H9 (cell line): ENCODE measurements at regions not wholly inside any gene's neighbourhood (a gene's known extent, or its start where the extent isn't known, plus 50 kb on each side); places are given as distances from the start of the nearest gene placed in this dataset.

Experiments used
- DNase-seq: peaks from one replicate; pipeline ENCODE4 v3.0.0-alpha.2; 2017
- H2AFZ ChIP-seq: one replicate; pipeline ENCODE4 v1.6.1; 2013; ENCODE audit warnings: mild to moderate bottlenecking, low read length, control low read depth, moderate library complexity
- H2AK5ac ChIP-seq: 2 replicates; pipeline ENCODE4 v1.6.1; 2013; ENCODE audit warnings: low read length, control low read depth, mixed read lengths; ENCODE audit not compliant: insufficient read length
- H2BK120ac ChIP-seq: one replicate; pipeline ENCODE4 v1.6.1; 2013; ENCODE audit warnings: low read depth, mild to moderate bottlenecking, low read length, control low read depth, inconsistent platforms; ENCODE audit not compliant: poor library complexity, severe bottlenecking
- H2BK12ac ChIP-seq: 2 replicates; pipeline ENCODE4 v1.6.1; 2013; ENCODE audit warnings: low read length, control low read depth, mixed read lengths, low read depth; ENCODE audit not compliant: insufficient read length
- H2BK15ac ChIP-seq: 2 replicates; pipeline ENCODE4 v1.6.1; 2013; ENCODE audit warnings: low read depth, low read length, control low read depth
- H2BK20ac ChIP-seq: one replicate; pipeline ENCODE4 v1.6.1; 2013; ENCODE audit warnings: low read depth, mild to moderate bottlenecking, low read length, control low read depth, inconsistent platforms; ENCODE audit not compliant: poor library complexity, severe bottlenecking
- H2BK5ac ChIP-seq: 2 replicates; pipeline ENCODE4 v1.6.1; 2013; ENCODE audit warnings: low read length, control low read depth, mixed read lengths; ENCODE audit not compliant: insufficient read length
- H3K14ac ChIP-seq: 2 replicates; pipeline ENCODE4 v1.6.1; 2013; ENCODE audit warnings: low read length, control low read depth; ENCODE audit not compliant: insufficient read depth
- H3K18ac ChIP-seq: 2 replicates; pipeline ENCODE4 v1.6.1; 2013; ENCODE audit warnings: low read depth, mild to moderate bottlenecking, mixed read lengths, low read length, control low read depth; ENCODE audit not compliant: insufficient read length
- H3K23ac ChIP-seq: 2 replicates; pipeline ENCODE4 v1.6.1; 2013; ENCODE audit warnings: low read length, control low read depth, mixed read lengths, low read depth; ENCODE audit not compliant: insufficient read length
- H3K23me2 ChIP-seq: 2 replicates; pipeline ENCODE4 v1.6.1; 2013; ENCODE audit warnings: low read depth, mild to moderate bottlenecking, mixed read lengths, low read length, control low read depth; ENCODE audit not compliant: insufficient read length, poor library complexity, severe bottlenecking
- H3K27ac ChIP-seq: 2 replicates; pipeline ENCODE4 v1.5.1; 2013; ENCODE audit warnings: low read length, control low read depth, mixed read lengths, low read depth; ENCODE audit not compliant: insufficient read length
- H3K27me3 ChIP-seq: 2 replicates; pipeline ENCODE4 v1.6.1; 2013; ENCODE audit warnings: low read length, control low read depth, inconsistent platforms; ENCODE audit not compliant: insufficient read depth
- H3K4ac ChIP-seq: 2 replicates; pipeline ENCODE4 v1.6.1; 2013; ENCODE audit warnings: low read depth, mild to moderate bottlenecking, control low read depth, inconsistent platforms, low read length, moderate library complexity
- H3K4me1 ChIP-seq: 2 replicates; pipeline ENCODE4 v1.6.1; 2013; ENCODE audit warnings: low read length, control low read depth, inconsistent platforms; ENCODE audit not compliant: insufficient read depth
- H3K4me2 ChIP-seq: 2 replicates; pipeline ENCODE4 v1.6.1; 2013; ENCODE audit warnings: low read length, control low read depth, mixed read lengths; ENCODE audit not compliant: insufficient read length, insufficient read depth
- H3K56ac ChIP-seq: 2 replicates; pipeline ENCODE4 v1.6.1; 2013; ENCODE audit warnings: low read depth, mild to moderate bottlenecking, mixed read lengths, low read length, control low read depth; ENCODE audit not compliant: insufficient read length
- H3K79me1 ChIP-seq: 2 replicates; pipeline ENCODE4 v1.6.1; 2013; ENCODE audit warnings: low read depth, mild to moderate bottlenecking, moderate library complexity, low read length, control low read depth, inconsistent platforms; ENCODE audit not compliant: insufficient read depth, poor library complexity, severe bottlenecking
- H3K79me2 ChIP-seq: 2 replicates; pipeline ENCODE4 v1.6.1; 2013; ENCODE audit warnings: low read length, control low read depth, inconsistent platforms; ENCODE audit not compliant: insufficient read depth
- H3K9ac ChIP-seq: 2 replicates; pipeline ENCODE4 v1.6.1; 2013; ENCODE audit warnings: low read length, control low read depth, mixed read lengths; ENCODE audit not compliant: insufficient read length; ENCODE audit errors: extremely low read depth
- H3K9me3 ChIP-seq: one replicate; pipeline ENCODE4 v1.6.1; 2013; ENCODE audit warnings: low read depth, low read length, inconsistent platforms; ENCODE audit not compliant: control insufficient read depth
- H3T11ph ChIP-seq: one replicate; pipeline ENCODE4 v1.6.1; 2013; ENCODE audit warnings: mild to moderate bottlenecking, low read length, control low read depth, inconsistent platforms
- H4K20me1 ChIP-seq: one replicate; pipeline ENCODE4 v1.6.1; 2013; ENCODE audit not compliant: control insufficient read depth, insufficient read length, insufficient read depth
- H4K5ac ChIP-seq: 2 replicates; pipeline ENCODE4 v1.6.1; 2013; ENCODE audit warnings: low read depth, mild to moderate bottlenecking, mixed read lengths, low read length, control low read depth; ENCODE audit not compliant: insufficient read length
- H4K8ac ChIP-seq: replicated peaks from 2 replicates; pipeline ENCODE4 v1.6.1; 2013; ENCODE audit warnings: low read length, control low read depth, mixed read lengths, low read depth; ENCODE audit not compliant: insufficient read length
- H4K91ac ChIP-seq: 2 replicates; pipeline ENCODE4 v1.6.1; 2013; ENCODE audit warnings: low read depth, mild to moderate bottlenecking, moderate library complexity, mixed read lengths, low read length, control low read depth; ENCODE audit not compliant: insufficient read length
- H3K27ac Mint-ChIP-seq, 3 experiments: 2 replicates in 2 of 3; 3 replicates in 1 of 3; pipeline ENCODE4 v1.8.0; 2020 to 2021; ENCODE audit warnings: mixed read lengths in 3 of 3, mild to moderate bottlenecking in 1 of 3, moderate library complexity in 1 of 3
- H3K27me3 Mint-ChIP-seq: 2 replicates; pipeline ENCODE4 v1.8.0; 2021; ENCODE audit warnings: low read depth, mild to moderate bottlenecking, moderate library complexity, mixed read lengths
- H3K36me3 Mint-ChIP-seq, 3 experiments: 2 replicates in 2 of 3; 3 replicates in 1 of 3; pipeline ENCODE4 v1.8.0; 2020 to 2021; ENCODE audit warnings: low read depth in 3 of 3, mixed read lengths in 3 of 3; ENCODE audit not compliant: insufficient read depth in 1 of 3
- H3K4me1 Mint-ChIP-seq, 2 experiments: 2 replicates each; pipeline ENCODE4 v1.8.0; 2020; ENCODE audit warnings: mixed read lengths in 2 of 2
- H3K4me3 Mint-ChIP-seq, 2 experiments: 2 replicates in 1 of 2; 3 replicates in 1 of 2; pipeline ENCODE4 v1.8.0; 2020 to 2021; ENCODE audit warnings: mild to moderate bottlenecking in 2 of 2, mixed read lengths in 2 of 2, moderate library complexity in 1 of 2
- H3K9me3 Mint-ChIP-seq, 2 experiments: 2 replicates in 1 of 2; 3 replicates in 1 of 2; pipeline ENCODE4 v1.8.0; 2020; ENCODE audit warnings: mild to moderate bottlenecking in 2 of 2, mixed read lengths in 2 of 2, moderate library complexity in 1 of 2
- CTCF ChIP-seq: fragments of 200-600 bp; sonication (generic); conservative IDR thresholded peaks from 3 replicates; pipeline ENCODE4 v1.8.0; 2021; ENCODE audit warnings: antibody characterized with exemption, mild to moderate bottlenecking
- WGBS: extraction: QIAGEN DNeasy Blood & Tissue Kit; methylation state at CpG from one replicate; pipeline ENCODE4 v1.1.7; 2013; ENCODE audit warnings: missing lambda C conversion rate, low lambda C conversion rate, mixed read lengths; ENCODE audit not compliant: insufficient read length; ENCODE audit errors: extremely low coverage; 5-methylcytosine and 5-hydroxymethylcytosine counted together

- Histone ChIP-seq H2BK15ac (no peak overlapping the region), H4K91ac (no peak overlapping the region), H2AK5ac (no peak overlapping the region), H3K14ac (no peak overlapping the region), H3K27ac (no peak overlapping the region), H3T11ph (no peak overlapping the region), H3K4me1 (no peaks in the 10 kb centered on the region), H3K9me3 (no peaks in the 10 kb centered on the region), H4K5ac (no peak overlapping the region), H2AFZ (no peak overlapping the region), H2BK20ac (no peak overlapping the region), H2BK5ac (no peak overlapping the region), H3K79me1 (no peaks in the 10 kb centered on the region), H3K18ac (no peak overlapping the region), H4K20me1 (no peaks in the 10 kb centered on the region), H3K9ac (no peak overlapping the region), H3K23ac (no peak overlapping the region), H3K23me2 (no peaks in the 10 kb centered on the region), H3K4me2 (no peak overlapping the region), H3K27me3 (no peaks in the 10 kb centered on the region), H4K8ac (no peak overlapping the region), H3K4ac (no peak overlapping the region), H3K56ac (no peak overlapping the region), H2BK120ac (no peak overlapping the region), H3K79me2 (no peaks in the 10 kb centered on the region), H2BK12ac (no peak overlapping the region)
- no peak overlapping the region for H3K27ac Mint-ChIP-seq
- H3K27me3 Mint-ChIP-seq, result no peaks in the 10 kb centered on the region
- TF ChIP-seq CTCF, result no peak
- H3K4me1 Mint-ChIP-seq, result no peaks in the 10 kb centered on the region
- H3K9me3 Mint-ChIP-seq, result no peaks in the 10 kb centered on the region; a peak in 1 of 5 replicates
- no CpG with 5 or more reads among the region's 1 CpG for WGBS
- H3K4me3 Mint-ChIP-seq, result no peak overlapping the region
- no peaks in the 10 kb centered on the region for H3K36me3 Mint-ChIP-seq
- no peak for DNase-seq
These were observed 353.9 kb upstream of the MEF2C start for GRCh38 chr5:89236900-89237299.
